Lower leg skin (tissue), 4 donors: ENCODE measurements at regions not wholly inside any gene's neighbourhood (a gene's known extent, or its start where the extent isn't known, plus 50 kb on each side); places are given as distances from the start of the nearest gene placed in this dataset.

Experiments
- DNase-seq, 2 donors: peaks; one replicate each; pipeline ENCODE4 v3.0.0-alpha.2; 2019; ENCODE audit warnings: low spot score in 2 of 2
- H3K4me3 ChIP-seq: fragments of 200-600 bp; sonication (generic); 2 replicates; pipeline ENCODE4 v1.5.1; 2017; ENCODE audit warnings: mild to moderate bottlenecking, low read depth; ENCODE audit not compliant: poor library complexity, severe bottlenecking
- CTCF ChIP-seq, 3 donors: fragments of 450-650 bp; IDR thresholded peaks; one replicate each; pipeline ENCODE4 v1.5.1; 2016; ENCODE audit warnings: antibody characterized with exemption in 3 of 3, mild to moderate bottlenecking in 3 of 3, moderate library complexity in 2 of 3
- POLR2A ChIP-seq, 2 donors: fragments of 450-650 bp; IDR thresholded peaks; one replicate each; pipeline ENCODE4 v1.6.1; 2016 to 2017; ENCODE audit warnings: antibody characterized with exemption in 2 of 2, mild to moderate bottlenecking in 1 of 2, moderate library complexity in 1 of 2
- WGBS, 2 donors: methylation state at CpG; one replicate each; pipeline ENCODE4 v1.1.5; 2018; 5-methylcytosine and 5-hydroxymethylcytosine counted together
- intact Hi-C: fragments of 100-400 bp; cut with DNase I; formaldehyde crosslinking; loops from one replicate; pipeline ENCODE4 v1.15.0; 2023; ENCODE audit warnings: low total_unique reads

GRCh38 chr1:199758626-199759255 lies 268.8 kb upstream of the NR5A2 start:
- intact Hi-C loops, result no loop called here
- no peak for DNase-seq
- 41 to 45% methylated on average over 3 of the region's 3 CpGs for WGBS, 2 donors
- no peak overlapping the region for H3K4me3 ChIP-seq
- TF ChIP-seq CTCF (IDR thresholded peaks at IDR 0.05) (no peak), POLR2A (IDR thresholded peaks at IDR 0.05) (no peak)

- intact Hi-C loops, result no loop called here
- DNase-seq, result no peak
- WGBS, 2 donors, result 30 to 38% methylated on average over 3 of the region's 3 CpGs
- TF ChIP-seq CTCF (IDR thresholded peaks at IDR 0.05) (no peak), POLR2A (IDR thresholded peaks at IDR 0.05) (no peak)
- no peak overlapping the region for H3K4me3 ChIP-seq
These were observed 268.2 kb upstream of the NR5A2 start for GRCh38 chr1:199759268-199759730.

- intact Hi-C loops, result no loop called here
- DNase-seq, result no peak
- no peak for TF ChIP-seq POLR2A (IDR thresholded peaks at IDR 0.05)
- no peak for TF ChIP-seq CTCF (IDR thresholded peaks at IDR 0.05)
- 66 to 69% methylated on average over 5 of the region's 5 CpGs for WGBS, 2 donors
- no peak overlapping the region for H3K4me3 ChIP-seq
These were observed 264.9 kb upstream of the NR5A2 start for GRCh38 chr1:199762572-199762971.

- DNase-seq, result no peak
- H3K4me3 ChIP-seq, result no peak overlapping the region
- intact Hi-C loops, result no loop called here
- no peak for TF ChIP-seq CTCF (IDR thresholded peaks at IDR 0.05)
- no peak for TF ChIP-seq POLR2A (IDR thresholded peaks at IDR 0.05)
These were observed 261.2 kb upstream of the NR5A2 start for GRCh38 chr1:199766218-199766792.

- intact Hi-C loops, result no loop called here
- 71 to 78% methylated on average over 2 of the region's 2 CpGs for WGBS, 2 donors
- TF ChIP-seq POLR2A (IDR thresholded peaks at IDR 0.05) (no peak), CTCF (IDR thresholded peaks at IDR 0.05) (no peak)
- no peak for DNase-seq
- no peak overlapping the region for H3K4me3 ChIP-seq
These were observed 259.8 kb upstream of the NR5A2 start for GRCh38 chr1:199767700-199768099.
